NCI-H69 (cell line): ENCODE measurements at regions not wholly inside any gene's neighbourhood (a gene's known extent, or its start where the extent isn't known, plus 50 kb on each side); places are given as distances from the start of the nearest gene placed in this dataset.
A peak's percentile ranks its signal among the peaks of the same experiment; 100 is the strongest.
"Not testable (repeated sequence)": the region's sequence is repeated elsewhere in the genome, so short reads cannot be mapped to it uniquely, and the experiment has no call there.

Source experiments
- DNase-seq: peaks from one replicate; lab custom pipeline; 2025; lab: John Stamatoyannopoulos, UW

- DNase-seq, result not testable (repeated sequence)
These were observed 113.7 kb downstream of the PPIAL4A start for GRCh38 chr1:121003230-121003629.

DNA sequence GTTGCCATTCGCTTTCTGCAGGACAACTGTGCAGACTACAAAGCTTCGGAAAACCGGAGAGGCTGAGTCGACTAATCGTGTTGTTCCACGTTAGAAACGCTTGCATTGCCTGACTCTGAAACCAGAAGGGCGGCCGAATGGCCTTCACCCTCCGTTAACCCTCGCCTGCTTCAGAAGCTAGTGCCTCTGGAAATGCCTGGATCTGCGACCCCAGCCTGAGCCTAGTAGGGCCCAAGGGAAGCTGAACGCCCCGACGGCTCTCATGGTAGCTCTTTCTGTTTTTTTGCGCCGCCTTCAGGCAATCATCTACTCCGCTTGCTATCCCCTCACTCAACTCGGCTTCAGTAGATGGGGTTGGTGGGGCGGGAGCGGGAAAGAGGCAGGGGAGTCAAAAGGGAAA, 117.3 kb downstream of the PPIAL4A start:
- not testable (repeated sequence) for DNase-seq

DNA sequence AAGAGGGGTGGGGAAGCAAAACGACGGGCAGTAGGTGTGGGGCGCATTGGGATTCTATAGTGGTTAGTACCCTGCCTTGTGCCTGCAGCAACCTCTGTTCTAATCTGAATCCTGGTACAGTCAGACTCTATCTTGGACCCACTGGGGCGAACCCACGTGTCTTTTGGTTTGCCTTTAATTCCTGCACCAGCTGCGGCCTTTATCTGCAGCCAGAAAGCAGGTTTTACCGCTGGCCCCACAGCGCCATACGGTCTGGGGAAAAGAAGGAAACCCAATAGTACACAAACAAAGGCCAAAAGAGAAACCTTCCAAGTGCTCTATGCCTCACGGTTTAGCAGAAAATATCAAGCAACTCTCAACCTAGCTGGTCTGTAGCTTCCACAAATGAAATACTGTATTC, 118.2 kb downstream of the PPIAL4A start:
- not testable (repeated sequence) for DNase-seq

- not testable (repeated sequence) for DNase-seq
These were observed 119.1 kb downstream of the PPIAL4A start for GRCh38 chr1:121008512-121009215.

DNA sequence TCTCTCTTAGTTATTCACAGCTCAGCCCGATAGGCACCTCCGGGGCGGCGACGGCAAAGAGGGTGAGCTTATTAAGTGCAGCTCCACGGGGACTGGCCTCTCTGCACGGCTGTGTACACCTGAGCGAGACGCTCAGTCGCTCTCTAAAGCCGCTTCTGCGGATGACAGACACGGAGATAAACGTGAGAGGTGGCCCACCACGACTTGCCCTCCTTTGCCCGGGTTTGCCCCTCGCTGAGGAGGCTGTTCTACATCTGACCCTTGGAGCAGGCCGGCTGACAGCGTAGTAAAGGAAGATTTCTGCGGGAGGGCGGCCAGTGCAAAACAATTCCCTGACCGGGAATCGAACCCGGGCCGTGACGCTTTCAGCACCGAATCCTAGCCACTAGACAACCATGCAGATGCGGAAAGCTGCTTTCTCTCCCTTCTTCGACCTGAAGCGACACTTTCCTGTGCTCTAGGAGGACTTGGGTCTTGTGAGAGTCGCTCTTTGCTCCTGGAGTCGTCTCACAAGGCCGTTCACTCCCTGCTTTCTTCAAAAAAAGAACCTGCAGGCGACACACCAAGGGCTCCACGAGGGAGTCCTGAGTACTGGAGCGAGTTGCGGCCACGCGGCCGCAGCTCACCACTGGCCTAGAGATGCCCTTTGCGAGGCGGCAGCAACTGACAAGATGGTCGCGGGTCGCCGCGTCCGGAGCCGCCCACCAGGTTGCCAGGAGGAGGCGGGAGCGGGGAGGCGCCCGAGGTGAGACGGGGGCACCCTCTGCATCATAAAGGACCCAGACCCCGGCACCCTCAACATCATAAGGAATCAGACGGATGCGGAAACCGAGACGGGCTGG, 119.9 kb downstream of the PPIAL4A start:
- not testable (repeated sequence) for DNase-seq

DNA sequence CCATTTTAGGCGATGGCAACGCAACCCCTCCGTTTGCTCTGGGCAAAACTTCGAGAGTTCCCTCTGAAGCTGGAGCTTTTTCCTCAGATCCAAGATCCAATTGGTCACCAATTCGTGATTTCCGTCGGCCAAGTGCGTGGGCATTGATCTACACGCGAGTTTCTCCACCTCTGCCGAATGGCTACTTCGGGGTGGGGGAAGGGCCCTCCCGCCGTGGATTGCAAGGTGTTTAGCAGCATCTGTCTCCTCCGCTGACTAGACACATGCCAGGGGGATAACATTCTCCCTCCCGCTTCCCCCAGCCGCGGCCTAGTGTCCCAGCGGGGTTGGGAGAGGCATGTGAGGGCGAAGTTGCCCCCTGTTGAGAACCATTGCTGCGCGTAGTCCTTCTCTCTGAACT, 120.6 kb downstream of the PPIAL4A start:
- not testable (repeated sequence) for DNase-seq

GRCh38 chr1:121013181-121013580, 123.6 kb downstream of the PPIAL4A start:
- not testable (repeated sequence) for DNase-seq

- peak; percentile 61 for DNase-seq
These were observed 126.8 kb downstream of the PPIAL4A start for GRCh38 chr1:121016182-121017028.

DNA sequence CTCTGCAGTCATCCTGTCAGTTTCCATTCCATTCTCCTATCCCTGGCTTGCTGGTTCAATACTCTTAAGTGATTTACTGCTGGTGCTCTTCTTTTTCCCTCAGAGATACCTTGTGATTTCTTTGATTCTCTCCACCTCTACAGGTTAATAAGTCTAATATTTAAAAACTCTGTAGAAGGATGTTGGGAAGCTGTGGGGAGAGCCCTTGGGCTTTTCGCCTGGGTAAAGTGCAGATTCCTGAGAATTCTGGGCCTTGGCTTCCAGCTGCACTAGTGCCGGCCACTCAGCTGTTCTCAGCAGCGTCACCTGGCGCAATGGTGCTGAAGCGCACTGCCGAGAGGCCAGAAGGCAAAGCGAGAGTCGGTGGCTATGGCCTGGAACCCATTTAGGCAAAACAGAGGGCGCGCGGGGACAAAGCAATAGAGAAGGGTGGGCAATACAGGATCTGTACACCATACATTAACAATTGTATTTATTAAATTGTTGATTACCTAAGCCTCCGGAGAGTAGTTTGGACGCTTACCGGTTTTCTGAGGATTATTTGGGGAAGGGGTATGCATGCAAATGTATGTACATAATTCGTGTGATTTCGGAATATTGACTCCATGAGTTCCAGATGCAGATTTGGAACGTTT, 130.3 kb downstream of the PPIAL4A start:
- not testable (repeated sequence) for DNase-seq

DNA sequence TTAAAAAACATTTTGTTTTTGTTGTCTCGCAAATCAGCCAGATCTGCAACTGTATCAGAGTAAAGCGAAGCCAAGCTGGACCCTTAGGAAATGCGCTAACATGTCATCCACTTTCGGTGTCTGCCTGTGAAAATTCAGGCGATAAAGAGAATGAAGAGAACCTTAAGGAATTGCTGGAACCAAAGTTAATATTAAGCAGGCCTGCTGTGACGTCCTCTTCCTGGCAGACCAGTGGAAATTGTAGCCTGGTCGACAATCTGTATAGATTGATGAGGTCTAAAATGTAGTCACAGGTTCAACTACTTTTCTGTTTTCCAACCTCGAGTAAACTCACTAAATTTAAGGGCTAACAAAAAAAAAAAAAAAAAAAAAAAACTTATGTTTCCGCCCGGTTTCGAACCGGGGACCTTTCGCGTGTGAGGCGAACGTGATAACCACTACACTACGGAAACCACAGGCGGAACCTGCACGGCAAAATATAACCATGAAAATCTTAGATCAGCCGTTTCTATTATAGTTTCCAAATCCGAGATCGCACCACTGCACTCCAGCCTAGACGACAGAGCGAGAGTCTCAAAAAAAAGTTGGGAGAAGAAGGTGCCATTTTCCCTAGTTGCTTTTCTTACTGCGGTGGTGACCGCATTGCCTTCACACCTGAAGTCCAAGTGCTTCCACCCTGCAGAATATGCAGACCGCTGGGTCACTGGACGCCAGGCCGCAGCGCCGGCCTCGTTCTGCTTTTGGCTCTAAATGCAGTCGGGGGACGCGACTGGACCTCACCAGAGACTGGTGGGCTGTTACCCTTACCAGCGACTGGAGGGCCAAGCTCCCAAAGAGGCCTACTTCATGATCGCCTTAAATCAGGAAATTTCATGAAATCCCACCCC, 131.0 kb downstream of the PPIAL4A start:
- DNase-seq, result peak; percentile 32

DNA sequence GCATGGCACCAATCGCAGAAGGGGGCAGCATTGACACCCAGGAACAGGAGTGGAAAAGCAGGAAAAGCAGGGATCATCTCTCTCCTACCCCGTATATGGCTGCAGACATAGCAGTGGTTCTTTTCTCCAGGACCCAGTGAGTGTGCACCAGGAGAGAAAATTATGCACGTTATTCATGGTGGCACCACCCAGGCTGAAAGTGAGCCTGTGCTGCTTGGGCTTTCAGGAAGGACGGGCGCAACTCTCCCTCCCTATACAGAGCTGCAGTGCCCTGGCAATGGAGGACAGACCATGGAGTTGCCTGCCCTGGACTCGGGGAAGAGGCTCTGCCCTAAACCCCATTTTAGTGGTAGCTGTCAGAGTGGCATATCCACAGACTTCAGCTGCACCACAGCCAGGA, 132.1 kb downstream of the PPIAL4A start:
- not testable (repeated sequence) for DNase-seq

- not testable (repeated sequence) for DNase-seq
These were observed 143.4 kb downstream of the PPIAL4A start for GRCh38 chr1:121032878-121033494.

GRCh38 chr1:121036792-121037191, 147.2 kb downstream of the PPIAL4A start:
- DNase-seq, result not testable (repeated sequence)

DNA sequence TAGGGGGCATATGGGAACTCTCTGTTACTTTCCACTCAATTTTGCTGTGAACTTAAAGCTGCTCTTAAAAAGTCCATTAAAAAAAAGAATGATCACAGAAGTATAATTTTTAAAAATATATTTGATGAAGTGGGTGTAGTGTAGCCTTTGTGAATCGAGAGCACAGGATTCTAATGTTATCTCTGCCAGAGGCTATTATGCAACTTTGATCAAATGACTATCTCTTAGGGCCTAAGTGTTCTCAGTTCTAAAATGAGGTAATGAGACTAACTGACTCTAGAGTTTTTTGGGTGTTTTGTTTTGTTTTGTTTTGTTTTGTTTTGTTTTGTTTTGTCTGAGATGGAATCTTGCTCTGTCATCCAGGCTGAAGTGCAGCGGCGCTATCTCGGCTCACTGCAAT, 143.2 kb downstream of the FAM72B start:
- not testable (repeated sequence) for DNase-seq

DNA sequence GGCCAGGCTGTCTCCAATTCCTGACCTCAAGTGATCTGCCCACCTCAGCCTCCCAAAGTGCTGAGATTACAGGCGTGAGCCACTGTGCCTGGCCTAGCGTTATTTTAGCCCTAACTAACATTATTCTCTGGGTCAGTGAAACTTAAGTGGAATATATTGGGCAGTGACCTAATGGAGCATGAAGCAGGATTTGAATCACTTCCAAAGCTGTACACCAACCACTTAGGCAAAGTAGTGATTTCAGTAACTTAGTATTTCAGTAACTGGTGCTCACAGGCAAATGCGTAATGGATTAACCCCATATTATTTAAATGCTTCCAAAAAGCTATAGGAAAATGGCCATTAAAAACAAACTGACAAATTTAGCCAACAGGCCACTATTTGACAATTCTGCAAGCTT, 142.6 kb downstream of the FAM72B start:
- DNase-seq, result not testable (repeated sequence)

DNA sequence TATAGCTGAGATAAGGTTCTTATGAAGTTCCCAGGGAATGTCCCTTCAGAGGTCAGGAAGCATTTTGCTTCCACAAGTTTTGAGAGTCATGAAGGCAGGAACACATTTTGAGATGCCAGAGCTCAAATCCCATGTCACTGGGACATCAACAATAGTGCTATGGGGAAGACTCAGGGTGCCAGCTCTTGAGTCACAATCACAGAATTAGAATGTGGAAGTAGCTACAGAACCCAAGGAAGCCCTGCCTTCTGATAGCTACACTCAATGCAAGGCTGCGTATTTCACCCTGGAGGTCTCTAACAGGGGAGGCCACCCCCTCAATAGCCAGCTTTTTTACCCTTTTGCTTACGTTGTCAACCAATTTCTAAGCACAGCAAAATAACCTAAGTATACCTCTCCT, 141.3 kb downstream of the FAM72B start:
- DNase-seq, result not testable (repeated sequence)

DNA sequence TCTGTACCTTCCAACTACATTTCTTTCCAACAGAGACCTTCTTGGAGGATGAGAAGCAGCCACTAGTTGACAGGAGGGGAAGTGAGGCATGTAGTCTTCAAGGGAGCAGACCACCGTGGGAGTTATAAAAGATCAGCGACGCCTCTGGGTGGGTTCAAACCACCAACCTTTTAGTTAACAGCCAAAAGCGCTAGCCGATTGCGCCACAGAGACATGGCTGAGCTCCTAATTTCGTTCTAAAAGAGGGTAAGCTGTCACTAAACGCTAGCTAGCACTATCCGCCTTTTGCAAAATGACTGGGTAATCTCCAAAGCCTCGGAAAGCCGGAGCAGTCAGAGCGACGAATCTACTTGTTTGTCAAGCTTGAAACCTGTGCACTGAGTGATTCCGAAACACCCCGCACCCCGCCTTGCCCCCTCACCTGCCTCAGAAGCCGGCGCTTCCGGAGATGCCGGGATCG, 135.8 kb downstream of the FAM72B start:
- DNase-seq, result peak; percentile 28

DNA sequence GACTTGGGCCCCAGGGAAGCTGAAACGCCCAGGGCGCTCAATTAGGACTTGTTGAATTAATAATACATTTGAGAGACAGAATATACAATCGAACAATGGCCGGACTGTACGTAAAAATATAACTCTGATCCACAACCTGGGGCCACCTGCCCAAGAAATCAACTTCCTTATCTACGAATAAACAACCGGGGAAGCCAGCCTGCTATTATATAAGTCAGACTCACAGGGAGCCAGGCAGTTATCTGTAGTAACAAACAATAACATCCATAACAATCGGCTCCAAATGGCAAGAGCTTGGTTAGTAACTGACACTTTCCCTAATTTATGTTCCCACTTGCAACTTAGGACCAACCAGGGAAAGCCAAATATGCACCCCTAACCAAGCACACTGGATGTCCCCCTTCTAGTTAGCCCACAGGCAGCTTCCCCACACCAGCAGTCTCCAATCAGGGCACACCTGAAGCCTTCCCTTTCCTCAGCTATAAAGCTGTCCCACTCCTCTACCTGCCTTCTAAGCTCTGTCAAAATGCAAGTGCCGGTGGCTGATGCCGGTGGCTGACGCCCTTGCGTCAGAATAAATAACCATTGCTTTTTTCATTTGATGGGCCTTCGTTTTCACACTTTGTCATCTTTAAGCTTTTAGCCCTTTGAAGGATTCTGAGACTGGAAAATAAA, 135.2 kb downstream of the FAM72B start:
- not testable (repeated sequence) for DNase-seq

DNA sequence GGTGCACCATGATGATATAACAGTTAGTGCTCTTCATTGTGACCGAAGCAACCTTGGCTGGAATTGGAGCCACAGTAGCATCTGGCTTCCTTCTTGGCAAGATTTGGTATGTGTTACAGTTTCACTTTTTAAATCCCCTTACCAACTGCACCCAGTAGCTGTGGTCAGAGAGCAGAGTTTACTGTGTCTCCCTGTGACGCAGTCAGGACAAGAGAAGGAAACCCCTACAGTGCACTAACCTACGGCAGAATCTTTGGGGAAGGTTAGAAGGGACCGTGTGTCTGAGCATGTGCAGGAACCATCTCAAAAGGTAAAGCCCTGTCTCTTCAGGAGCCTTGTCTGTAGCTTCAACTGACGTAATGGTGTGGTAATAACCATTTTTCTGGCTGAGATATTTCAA, 134.0 kb downstream of the FAM72B start:
- DNase-seq, result not testable (repeated sequence)
